HG03103 (cell line): ENCODE measurements at regions not wholly inside any gene's neighbourhood (a gene's known extent, or its start where the extent isn't known, plus 50 kb on each side); places are given as distances from the start of the nearest gene placed in this dataset.

Source experiments
- ATAC-seq: cut with Tn5 transposase; IDR thresholded peaks from one replicate; pipeline ENCODE4 v1.9.1; 2021; ENCODE audit warnings: low read depth; ENCODE audit not compliant: unreplicated experiment

- ATAC-seq, result no peak
Observed at GRCh38 chr4:121448231-121448630, 67.4 kb upstream of the QRFPR start.

GRCh38 chr4:121439669-121440068 lies 58.9 kb upstream of the QRFPR start:
- no peak for ATAC-seq
